Neural cell (in vitro differentiated cells): ENCODE measurements at regions not wholly inside any gene's neighbourhood (a gene's known extent, or its start where the extent isn't known, plus 50 kb on each side); places are given as distances from the start of the nearest gene placed in this dataset.

Experiments used
- H2AFZ ChIP-seq: fragments of 200-600, 300-800 bp; sonication (generic), shearing (Covaris generic); 2 replicates; pipeline ENCODE4 v1.6.0; 2014; ENCODE audit warnings: low read depth, mild to moderate bottlenecking, antibody characterized with exemption, low read length, moderate library complexity
- H3F3A ChIP-seq: fragments of 200-600 bp; shearing (Covaris generic); 2 replicates; pipeline ENCODE4 v1.6.1; 2016; ENCODE audit warnings: mild to moderate bottlenecking, moderate library complexity, mixed read lengths, antibody characterized with exemption, low read length; ENCODE audit not compliant: insufficient read depth, poor library complexity, severe bottlenecking
- H3K27ac ChIP-seq: fragments of 200-600, 300-800 bp; sonication (generic), shearing (Covaris generic); 2 replicates; pipeline ENCODE4 v1.5.1; 2014; ENCODE audit warnings: mild to moderate bottlenecking, low read length, moderate library complexity
- H3K27me3 ChIP-seq: fragments of 300-800, 200-600 bp; sonication (generic), shearing (Covaris generic); 2 replicates; pipeline ENCODE4 v1.6.0; 2014; ENCODE audit warnings: mild to moderate bottlenecking, low read depth, low read length, moderate library complexity; ENCODE audit not compliant: insufficient read depth
- H3K36me3 ChIP-seq: fragments of 300-800, 200-600 bp; sonication (generic), shearing (Covaris generic); 2 replicates; pipeline ENCODE4 v1.5.1; 2014; ENCODE audit warnings: mild to moderate bottlenecking, antibody characterized with exemption, low read length, moderate library complexity; ENCODE audit not compliant: insufficient read depth
- H3K4me2 ChIP-seq: fragments of 300-800, 200-600 bp; sonication (generic), shearing (Covaris generic); 2 replicates; pipeline ENCODE4 v1.6.0; 2014; ENCODE audit warnings: mild to moderate bottlenecking, low read length
- H3K4me3 ChIP-seq: fragments of 300-800, 200-600 bp; sonication (generic), shearing (Covaris generic); 2 replicates; pipeline ENCODE4 v1.5.1; 2014; ENCODE audit warnings: mild to moderate bottlenecking, low read length, moderate library complexity
- H3K79me2 ChIP-seq: fragments of 200-600 bp; shearing (Covaris generic); replicated peaks from 2 replicates; pipeline ENCODE4 v1.6.0; 2014; ENCODE audit warnings: mild to moderate bottlenecking, low read length, moderate library complexity; ENCODE audit not compliant: insufficient read depth
- H3K9ac ChIP-seq: fragments of 300-800, 200-600 bp; sonication (generic), shearing (Covaris generic); 2 replicates; pipeline ENCODE4 v1.6.1; 2016; ENCODE audit warnings: mild to moderate bottlenecking, low read length, mixed read lengths
- H3K9me2 ChIP-seq: fragments of 200-600 bp; shearing (Covaris generic); 2 replicates; pipeline ENCODE4 v1.6.1; 2016; ENCODE audit warnings: mild to moderate bottlenecking, low read length, mixed read lengths; ENCODE audit not compliant: insufficient read depth
- H3K9me3 ChIP-seq: fragments of 200-600, 300-800 bp; sonication (generic), shearing (Covaris generic); 2 replicates; pipeline ENCODE4 v1.6.1; 2016; ENCODE audit warnings: mild to moderate bottlenecking, mixed run types, low read length, moderate library complexity, mixed read lengths
- H4K20me1 ChIP-seq: fragments of 200-600 bp; shearing (Covaris generic); 2 replicates; pipeline ENCODE4 v1.6.1; 2016; ENCODE audit warnings: mild to moderate bottlenecking, mixed run types; ENCODE audit not compliant: insufficient read depth
- CTCF ChIP-seq: fragments of 450-650 bp; IDR thresholded peaks from 2 replicates; pipeline ENCODE4 v1.5.1; 2014; ENCODE audit warnings: antibody characterized with exemption, mild to moderate bottlenecking, moderate library complexity; ENCODE audit not compliant: poor library complexity, severe bottlenecking
- EP300 ChIP-seq: fragments of 450-650 bp; conservative IDR thresholded peaks from 2 replicates; pipeline ENCODE4 v1.6.1; 2014; ENCODE audit warnings: antibody characterized with exemption, mild to moderate bottlenecking, moderate library complexity; ENCODE audit not compliant: poor library complexity, severe bottlenecking
- EZH2 ChIP-seq: fragments of 200-600, 300-800 bp; shearing (Covaris generic), sonication (generic); IDR thresholded peaks from 2 replicates; pipeline ENCODE4 v1.6.1; 2014; ENCODE audit warnings: antibody characterized with exemption, low read length, borderline replicate concordance, mild to moderate bottlenecking; ENCODE audit not compliant: insufficient read depth, poor library complexity, severe bottlenecking
- MXI1 ChIP-seq: fragments of 450-650 bp; conservative IDR thresholded peaks from 2 replicates; pipeline ENCODE4 v1.6.1; 2014; ENCODE audit warnings: antibody characterized with exemption, mild to moderate bottlenecking; ENCODE audit not compliant: poor library complexity, severe bottlenecking
- POLR2AphosphoS5 ChIP-seq: IDR thresholded peaks from 2 replicates; pipeline ENCODE4 v1.6.1; 2012
- RAD21 ChIP-seq: fragments of 450-650 bp; conservative IDR thresholded peaks from 2 replicates; pipeline ENCODE4 v1.6.1; 2014; ENCODE audit warnings: antibody characterized with exemption, mild to moderate bottlenecking, moderate library complexity
- REST ChIP-seq: IDR thresholded peaks from 2 replicates; pipeline ENCODE4 v1.6.1; 2012; ENCODE audit warnings: borderline replicate concordance
- SMC3 ChIP-seq: fragments of 450-650 bp; conservative IDR thresholded peaks from 2 replicates; pipeline ENCODE4 v1.6.1; 2014; ENCODE audit warnings: antibody characterized with exemption, mild to moderate bottlenecking, moderate library complexity; ENCODE audit not compliant: poor library complexity
- TAF1 ChIP-seq: IDR thresholded peaks from 2 replicates; pipeline ENCODE4 v1.6.1; 2012; ENCODE audit warnings: low read depth

GRCh38 chr4:34709564-34709963, 1534.8 kb downstream of the ARAP2 start:
- no peaks in the 10 kb centered on the region for H3K9me3 ChIP-seq
- no peaks in the 10 kb centered on the region for H3K36me3 ChIP-seq
- H2AFZ ChIP-seq: no peak overlapping the region
- no peaks in the 10 kb centered on the region for H3K79me2 ChIP-seq
- no peaks in the 10 kb centered on the region for H4K20me1 ChIP-seq
- no peak overlapping the region for H3K9ac ChIP-seq
- no peak overlapping the region for H3K4me3 ChIP-seq
- TF ChIP-seq MXI1 (no peak), TAF1 (no peak), SMC3 (no peak), CTCF (no peak), POLR2AphosphoS5 (no peak), RAD21 (no peak), EP300 (no peak), EZH2 (no peak), REST (no peak)
- H3K27me3 ChIP-seq: no peaks in the 10 kb centered on the region
- H3K4me2 ChIP-seq: no peak overlapping the region
- H3F3A ChIP-seq: no peaks in the 10 kb centered on the region
- no peak overlapping the region for H3K27ac ChIP-seq
- no peaks in the 10 kb centered on the region for H3K9me2 ChIP-seq

GRCh38 chr4:34718576-34719245, 1525.6 kb downstream of the ARAP2 start:
- no peaks in the 10 kb centered on the region for H3K9me3 ChIP-seq
- H3K4me2 ChIP-seq: no peak overlapping the region
- H3F3A ChIP-seq: no peaks in the 10 kb centered on the region
- no peaks in the 10 kb centered on the region for H4K20me1 ChIP-seq
- H3K4me3 ChIP-seq: no peak overlapping the region
- no peak overlapping the region for H2AFZ ChIP-seq
- H3K27me3 ChIP-seq: no peaks in the 10 kb centered on the region
- no peak overlapping the region for H3K9ac ChIP-seq
- H3K79me2 ChIP-seq: no peaks in the 10 kb centered on the region
- H3K36me3 ChIP-seq: no peaks in the 10 kb centered on the region
- H3K27ac ChIP-seq: no peak overlapping the region
- TF ChIP-seq SMC3 (no peak), EP300 (no peak), CTCF (no peak), TAF1 (no peak), REST (no peak), POLR2AphosphoS5 (no peak), EZH2 (no peak), MXI1 (no peak), RAD21 (no peak)
- no peaks in the 10 kb centered on the region for H3K9me2 ChIP-seq
